ENCODE measurements at regions not wholly inside any gene's neighbourhood (a gene's known extent, or its start where the extent isn't known, plus 50 kb on each side); places are given as distances from the start of the nearest gene placed in this dataset.

DNA sequence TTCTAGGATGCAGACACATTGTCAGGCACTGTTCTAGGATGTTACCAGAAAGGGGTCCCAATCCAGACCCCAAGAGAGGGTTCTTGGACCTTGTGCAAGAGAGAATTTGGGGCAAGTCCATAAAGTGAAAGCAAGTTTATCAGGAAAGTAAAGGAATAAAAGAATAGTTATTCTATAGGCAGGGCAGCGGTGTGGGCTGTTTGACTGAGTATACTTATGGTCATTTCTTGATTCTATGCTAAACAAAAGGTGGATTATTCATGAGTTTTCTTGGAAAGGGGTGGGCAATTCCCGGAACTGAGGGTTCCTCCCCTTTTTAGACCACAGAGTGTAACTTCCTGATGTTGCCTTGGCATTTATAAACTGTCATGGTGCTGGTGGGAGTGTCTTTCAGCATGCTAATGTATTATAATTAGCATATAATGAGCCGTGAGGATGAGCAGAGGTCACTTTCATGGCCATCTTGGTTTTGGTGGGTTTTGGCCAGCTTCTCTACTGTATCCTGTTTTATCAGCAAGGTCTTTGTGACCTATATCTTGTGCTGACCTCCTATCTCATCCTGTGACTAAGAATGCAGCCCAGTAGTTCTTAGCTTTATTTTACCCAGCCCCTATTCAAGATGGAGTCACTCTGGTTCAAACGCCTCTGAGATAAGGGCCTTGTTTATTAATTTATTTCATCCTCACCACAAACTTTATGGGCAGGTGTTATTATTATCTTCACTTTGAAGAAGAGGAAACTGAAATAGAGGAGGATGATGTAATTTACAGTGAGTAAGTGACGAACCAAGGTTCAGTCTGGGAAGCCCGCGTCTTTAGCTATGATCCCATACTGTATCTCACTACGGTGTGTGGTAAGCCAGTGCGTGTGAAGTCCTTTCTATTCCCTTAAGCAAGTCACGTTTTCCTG lies 186.0 kb upstream of the KLF4 start:
- DNase-seq (ENCODE audit: low read depth), result no peak
- in situ Hi-C loops (cut with HindIII; ENCODE audit: low pct_unique_long_range_greater_than_20kb, low sequenced_read_pairs), result no loop called here

DNA sequence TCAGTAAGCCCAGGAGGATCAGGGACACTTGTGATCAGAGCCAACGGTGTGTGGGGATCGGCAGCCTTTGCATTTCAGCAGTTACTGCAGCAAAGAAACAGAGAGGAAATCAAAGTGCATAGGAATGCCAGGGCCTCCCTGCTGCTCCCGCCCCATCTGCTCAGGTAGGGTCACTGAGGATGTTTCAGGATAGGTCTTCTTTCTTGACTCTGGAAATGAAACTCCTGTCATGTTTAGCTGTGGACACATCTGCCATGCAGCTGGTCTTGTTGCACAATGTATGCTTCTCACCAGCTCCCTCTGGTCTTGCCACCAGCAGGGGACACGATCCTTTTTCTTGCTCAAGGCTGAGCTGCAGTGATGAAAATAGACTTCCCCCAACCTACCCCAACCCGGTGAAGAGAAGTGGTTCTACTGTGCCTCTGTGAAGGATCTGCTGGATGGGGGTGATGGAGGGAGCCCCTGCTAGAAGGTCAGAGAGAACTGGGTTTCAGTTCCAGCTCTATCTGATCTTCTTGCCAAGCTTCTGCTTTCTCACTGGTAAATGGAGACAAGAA lies 185.2 kb upstream of the KLF4 start:
- in situ Hi-C loops (cut with HindIII; ENCODE audit: low pct_unique_long_range_greater_than_20kb, low sequenced_read_pairs), result no loop called here
- no peak for DNase-seq (ENCODE audit: low read depth)

DNA sequence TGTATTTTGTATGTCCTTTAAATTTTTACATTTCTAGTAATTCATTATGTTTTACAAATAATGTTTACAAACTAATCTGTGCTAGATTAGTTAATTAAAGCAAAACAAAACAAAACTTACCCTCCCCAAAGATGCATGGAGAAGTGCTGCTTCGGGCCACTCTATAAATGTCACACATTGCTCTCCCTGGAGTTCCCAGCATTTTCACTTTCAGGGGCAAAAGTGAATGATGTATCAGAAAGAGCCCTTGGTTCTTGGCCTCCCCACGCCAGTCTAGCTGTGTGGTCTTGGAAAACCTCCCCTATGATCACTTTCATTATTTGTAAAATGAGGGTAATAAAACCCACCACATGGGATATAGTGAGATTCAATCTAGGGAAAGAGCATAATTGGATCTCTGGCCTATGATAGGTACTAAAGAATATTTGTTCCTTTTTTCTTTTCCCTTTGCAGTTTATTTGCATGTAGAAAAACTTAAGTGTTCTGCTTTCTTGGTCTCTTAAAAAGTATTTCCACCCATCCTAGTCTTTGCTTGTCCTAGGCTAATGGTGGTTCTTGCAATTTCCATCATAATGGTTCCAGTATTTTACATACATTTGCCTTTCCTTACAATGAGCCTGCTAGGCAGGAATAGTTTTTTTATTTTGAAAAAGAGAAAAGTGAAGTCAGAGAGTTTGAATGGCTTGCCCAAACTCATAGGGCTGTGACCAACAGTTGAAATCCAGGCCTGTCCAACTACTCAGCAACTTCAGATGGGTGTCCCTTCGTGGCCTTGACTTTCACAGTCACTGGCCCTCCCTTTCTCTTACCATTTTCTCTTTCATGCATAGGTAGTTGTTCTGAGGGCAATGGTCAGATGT lies 184.5 kb upstream of the KLF4 start:
- DNase-seq (ENCODE audit: low read depth), result no peak
- in situ Hi-C loops (cut with HindIII; ENCODE audit: low pct_unique_long_range_greater_than_20kb, low sequenced_read_pairs), result no loop called here

DNA sequence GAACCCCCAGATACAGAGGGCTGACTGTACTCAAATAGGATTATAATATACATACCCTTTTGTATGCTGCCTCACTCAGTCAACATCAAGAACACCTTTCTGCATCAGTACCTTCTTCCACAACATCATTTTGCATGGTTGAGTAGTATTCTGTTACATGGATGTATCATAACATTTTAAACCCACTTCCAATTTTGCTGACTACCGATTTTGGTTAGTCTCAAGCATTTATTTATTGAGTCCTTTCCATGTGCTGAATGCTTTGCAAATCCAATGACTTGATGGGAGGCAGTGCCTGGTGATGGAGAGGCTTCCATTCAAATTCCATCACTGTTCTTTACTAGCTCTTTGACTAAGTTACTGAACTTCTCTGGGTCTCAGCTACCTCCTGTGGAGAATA lies 182.0 kb upstream of the KLF4 start:
- DNase-seq (ENCODE audit: low read depth), result no peak
- in situ Hi-C loops (cut with HindIII; ENCODE audit: low pct_unique_long_range_greater_than_20kb, low sequenced_read_pairs), result no loop called here

DNA sequence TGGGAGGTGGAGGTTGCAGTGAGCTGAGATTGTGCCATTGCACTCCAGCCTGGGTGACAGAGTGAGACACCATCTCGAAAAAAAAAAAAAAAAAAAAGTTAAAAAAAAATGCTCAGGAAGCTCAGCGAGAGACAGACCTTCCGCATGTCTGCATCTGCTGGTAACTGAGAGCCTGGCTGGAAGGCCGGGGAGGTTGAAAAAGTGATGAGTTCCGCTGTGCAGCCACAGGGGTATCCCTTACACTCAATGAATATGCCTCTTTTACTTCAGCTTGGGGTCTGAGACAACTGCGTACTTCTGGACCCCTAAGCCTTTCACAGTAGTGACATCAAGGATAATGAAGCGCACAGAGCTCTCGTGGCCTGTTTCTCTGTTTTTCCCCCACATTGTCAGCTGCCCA lies 179.9 kb upstream of the KLF4 start:
- in situ Hi-C loops (cut with HindIII; ENCODE audit: low pct_unique_long_range_greater_than_20kb, low sequenced_read_pairs), result no loop called here

DNA sequence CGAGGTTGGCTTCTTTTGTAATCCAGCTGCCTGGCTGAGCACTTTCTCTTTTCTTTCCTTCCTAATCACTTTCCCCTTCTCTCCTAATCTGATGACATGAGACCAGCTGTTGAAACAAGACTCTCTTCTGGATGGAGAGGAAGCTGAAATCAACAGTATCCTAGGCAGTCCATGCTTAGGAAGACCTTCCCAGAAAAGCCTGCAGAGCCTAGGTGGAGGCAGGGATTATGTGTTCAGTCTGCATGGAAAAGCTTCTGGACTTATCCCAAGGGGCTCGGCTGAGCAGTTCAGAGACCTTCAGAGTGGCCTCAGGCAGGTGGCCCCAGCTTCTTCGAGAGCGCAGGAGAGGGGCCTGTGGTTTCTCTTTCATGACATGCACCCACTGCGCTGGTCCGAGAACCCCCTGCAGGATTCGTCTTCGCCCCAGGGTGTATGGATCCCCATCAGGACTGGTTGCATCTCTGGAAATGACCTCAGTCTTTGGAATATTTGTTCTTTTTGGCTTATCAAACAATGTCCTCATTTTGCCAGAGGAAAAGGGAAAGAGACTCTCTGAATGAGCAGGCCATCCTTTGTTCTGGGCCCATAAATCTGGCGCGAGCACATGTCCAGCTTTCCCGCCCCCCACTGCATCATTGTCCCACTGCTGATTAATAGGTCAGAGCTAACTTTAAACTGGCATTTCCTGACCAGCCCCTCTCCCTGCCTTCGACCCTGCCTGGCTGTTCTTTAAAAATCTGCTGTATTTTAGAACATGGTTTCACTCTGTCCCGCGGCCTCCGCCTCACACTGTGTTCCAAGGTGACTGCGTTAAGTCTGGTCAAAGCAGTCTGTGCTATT lies 177.9 kb upstream of the KLF4 start:
- in situ Hi-C loops (cut with HindIII; ENCODE audit: low pct_unique_long_range_greater_than_20kb, low sequenced_read_pairs), result no loop called here
- no peak for DNase-seq (ENCODE audit: low read depth)

More for the DNA sequence above, 179.9 kb upstream of the KLF4 start:
- DNase-seq (ENCODE audit: low read depth), result no peak

DNA sequence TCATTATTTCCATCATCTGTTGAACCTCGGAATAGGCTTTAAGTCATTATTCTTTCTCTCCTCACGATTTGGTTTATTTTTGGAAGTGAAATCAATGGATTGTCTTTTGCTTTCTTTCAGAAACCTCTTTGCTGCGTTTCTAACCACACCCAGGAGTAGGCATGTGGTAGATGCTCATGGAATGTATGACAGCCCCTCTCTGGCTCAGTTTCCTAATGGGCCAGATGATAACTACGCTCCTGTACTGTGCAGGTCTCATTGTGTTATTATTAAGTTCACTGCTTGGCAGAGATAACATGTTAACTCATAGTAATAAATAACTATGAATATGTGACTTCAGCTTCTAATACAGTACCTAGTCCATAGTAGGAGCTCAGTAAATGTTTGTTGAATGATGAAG lies 175.5 kb upstream of the KLF4 start:
- in situ Hi-C loops (cut with HindIII; ENCODE audit: low pct_unique_long_range_greater_than_20kb, low sequenced_read_pairs), result no loop called here
- DNase-seq (ENCODE audit: low read depth), result no peak

DNA sequence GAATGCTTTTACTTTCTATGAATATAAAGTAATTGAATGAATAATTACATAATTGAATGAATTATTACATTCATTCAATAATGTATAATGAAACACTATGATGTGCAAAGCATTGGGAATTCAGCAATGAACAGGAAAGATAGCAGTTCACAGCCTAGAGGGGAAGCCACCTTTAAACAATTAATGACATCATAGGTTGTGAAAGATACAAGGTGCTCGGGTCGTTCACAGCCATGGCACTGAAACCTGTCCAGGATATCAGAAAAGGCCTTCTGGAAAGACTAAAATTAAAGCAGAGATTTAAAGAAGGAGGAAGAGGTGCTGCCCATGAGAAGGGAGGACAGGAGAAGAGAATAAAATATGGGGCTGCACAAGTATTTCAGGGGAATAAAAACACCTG lies 171.4 kb upstream of the KLF4 start:
- no peak for DNase-seq (ENCODE audit: low read depth)
- in situ Hi-C loops (cut with HindIII; ENCODE audit: low pct_unique_long_range_greater_than_20kb, low sequenced_read_pairs), result no loop called here

DNA sequence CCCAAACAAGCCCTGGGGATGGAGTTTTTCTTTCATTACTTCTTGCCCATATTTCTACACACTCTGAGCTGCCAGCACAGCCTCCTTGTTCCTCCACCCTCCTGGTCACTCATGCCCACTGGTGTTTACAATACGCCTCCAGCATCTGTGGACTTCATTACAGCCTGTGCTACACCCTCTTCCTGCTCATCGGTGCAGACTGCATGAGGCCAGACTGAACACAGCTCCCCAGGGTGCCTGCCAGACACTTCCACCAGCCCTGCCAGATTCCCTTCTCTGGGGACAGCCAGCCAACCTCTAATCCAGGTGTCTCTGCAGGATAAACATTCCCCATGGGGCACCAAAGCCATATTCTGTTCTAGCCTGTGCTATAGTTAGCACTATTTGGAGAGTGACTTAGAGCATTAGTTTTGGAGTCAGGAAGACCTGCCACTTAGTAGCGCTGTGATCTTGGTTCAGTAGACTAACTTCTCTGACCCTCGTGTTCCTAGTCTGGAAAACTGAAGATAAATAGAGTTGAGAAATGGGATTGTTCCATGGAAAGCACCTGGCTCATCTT lies 163.8 kb upstream of the KLF4 start:
- in situ Hi-C loops (cut with HindIII; ENCODE audit: low pct_unique_long_range_greater_than_20kb, low sequenced_read_pairs), result no loop called here

DNA sequence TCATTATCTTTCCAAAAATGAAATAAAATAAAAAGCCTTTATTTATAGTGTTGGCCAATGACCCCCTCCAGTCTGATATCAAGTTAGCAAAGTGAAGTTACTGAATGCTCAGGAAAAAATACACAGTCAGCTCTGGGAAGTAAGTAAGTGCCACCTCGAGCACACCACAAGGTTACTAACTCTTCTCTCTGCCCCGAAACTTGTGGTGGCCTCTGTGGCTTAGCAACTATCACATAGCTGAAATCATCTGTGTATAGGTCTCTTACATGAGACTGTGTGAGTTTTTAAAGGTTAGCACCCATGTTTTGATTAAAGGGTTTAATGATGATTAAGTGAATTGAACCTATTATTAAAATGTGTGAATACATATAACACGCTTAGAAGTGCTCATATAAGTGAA lies 161.4 kb upstream of the KLF4 start:
- in situ Hi-C loops (cut with HindIII; ENCODE audit: low pct_unique_long_range_greater_than_20kb, low sequenced_read_pairs), result no loop called here
- no peak for DNase-seq (ENCODE audit: low read depth)

More for the DNA sequence above, 163.8 kb upstream of the KLF4 start:
- no peak for DNase-seq (ENCODE audit: low read depth)

DNA sequence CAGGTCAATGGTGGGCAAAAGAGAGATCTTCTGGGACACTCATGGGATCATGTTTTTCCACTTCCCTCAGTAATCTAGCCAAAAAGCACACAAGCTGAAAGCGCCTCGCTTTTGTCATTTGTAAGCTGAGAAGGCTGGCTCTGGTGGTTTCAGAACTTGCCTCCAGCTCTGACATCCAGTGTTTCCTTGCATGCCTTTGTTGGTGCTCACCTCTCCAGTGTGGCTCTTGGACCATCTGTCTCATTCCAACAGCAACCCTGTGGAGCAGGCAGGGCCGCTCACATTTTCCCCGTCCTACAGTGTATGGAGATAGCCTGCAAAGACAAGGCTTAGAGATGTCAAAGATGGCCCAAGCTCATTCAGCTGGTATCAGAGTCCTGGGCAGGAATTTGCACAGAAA lies 160.8 kb upstream of the KLF4 start:
- in situ Hi-C loops (cut with HindIII; ENCODE audit: low pct_unique_long_range_greater_than_20kb, low sequenced_read_pairs), result no loop called here
- no peak for DNase-seq (ENCODE audit: low read depth)

DNA sequence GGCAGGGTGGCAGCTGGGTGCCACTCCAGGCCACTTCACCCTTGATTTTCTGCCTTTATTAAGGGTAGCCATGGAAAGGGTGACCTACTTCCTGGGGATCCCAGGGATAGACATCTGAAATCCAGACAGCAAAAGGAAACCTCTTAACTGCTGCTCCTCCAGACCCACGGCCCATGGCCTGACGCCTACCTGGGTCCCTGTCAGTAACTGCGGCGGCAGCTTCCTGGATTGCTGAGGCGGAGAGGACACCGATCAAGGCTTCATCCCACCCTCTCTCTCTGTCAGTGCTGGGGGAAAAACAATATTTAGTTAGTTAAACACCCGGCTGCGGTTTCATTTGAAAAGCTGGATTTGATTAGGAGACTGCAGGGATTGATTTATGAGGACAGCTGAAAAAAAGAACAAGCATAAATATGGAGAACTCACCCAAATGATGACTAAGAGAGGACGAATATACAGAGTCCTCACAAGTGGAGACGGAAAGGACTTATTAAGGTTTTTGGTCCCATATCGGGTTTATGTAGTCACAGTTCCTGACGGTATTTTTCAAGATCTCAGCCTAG lies 158.7 kb upstream of the KLF4 start:
- DNase-seq (ENCODE audit: low read depth), result no peak
- in situ Hi-C loops (cut with HindIII; ENCODE audit: low pct_unique_long_range_greater_than_20kb, low sequenced_read_pairs), result no loop called here

DNA sequence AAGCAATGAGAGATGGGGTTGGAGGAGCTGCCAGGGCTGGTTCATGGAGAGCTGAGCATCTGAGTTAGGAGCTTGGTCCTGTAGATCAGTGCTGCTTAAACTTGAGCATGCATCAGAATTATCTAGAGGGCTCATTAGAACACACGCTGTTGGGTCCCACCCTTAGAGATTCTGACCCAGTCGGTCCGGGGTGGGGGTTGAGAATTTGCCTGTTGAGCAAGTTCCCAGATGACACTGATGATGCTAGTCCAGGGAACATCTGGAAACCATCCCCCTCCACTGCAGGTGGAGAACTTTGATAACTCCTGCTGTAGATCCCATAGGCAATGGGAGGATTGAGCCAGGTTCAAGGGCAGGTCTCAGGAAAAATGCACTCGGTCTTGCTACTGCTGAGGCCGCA lies 158.0 kb upstream of the KLF4 start:
- no peak for DNase-seq (ENCODE audit: low read depth)
- in situ Hi-C loops (cut with HindIII; ENCODE audit: low pct_unique_long_range_greater_than_20kb, low sequenced_read_pairs), result no loop called here

DNA sequence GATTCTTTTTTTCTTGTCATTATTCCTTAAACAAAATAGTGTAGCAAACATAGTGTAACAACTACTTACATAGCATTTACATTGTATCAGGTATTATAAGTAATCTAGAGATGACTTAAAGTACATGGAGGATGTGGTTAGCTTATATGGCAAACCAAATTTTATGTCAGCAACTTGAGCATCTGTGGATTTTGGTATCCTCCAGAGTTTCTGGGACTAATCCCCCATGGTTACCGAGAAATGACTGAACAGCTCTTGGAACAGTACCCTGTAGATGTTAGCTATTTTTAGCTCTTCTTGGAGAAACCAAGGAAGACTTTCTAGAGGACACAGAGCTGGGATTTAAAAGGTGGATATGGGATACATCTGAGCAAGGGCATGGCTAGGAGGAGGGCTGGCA lies 157.6 kb upstream of the KLF4 start:
- in situ Hi-C loops (cut with HindIII; ENCODE audit: low pct_unique_long_range_greater_than_20kb, low sequenced_read_pairs), result no loop called here
- DNase-seq (ENCODE audit: low read depth), result no peak

DNA sequence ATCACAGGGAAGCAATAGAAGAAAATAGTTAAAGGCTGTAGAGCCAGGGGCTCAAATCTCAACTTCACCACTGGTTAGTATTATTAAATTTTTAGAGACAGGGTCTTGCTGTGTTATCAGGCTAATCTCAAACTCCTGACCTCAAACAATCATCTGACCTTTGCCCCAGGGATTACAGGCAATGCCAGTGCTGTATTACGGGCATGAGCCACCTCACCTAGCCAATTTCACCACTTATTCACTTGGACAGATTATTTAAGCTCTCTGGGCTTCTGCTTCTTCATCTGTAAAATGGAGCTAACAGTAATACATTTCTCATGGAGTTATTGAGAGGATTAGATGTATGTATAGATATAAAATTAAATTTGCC lies 155.9 kb upstream of the KLF4 start:
- DNase-seq (ENCODE audit: low read depth), result no peak
- in situ Hi-C loops (cut with HindIII; ENCODE audit: low pct_unique_long_range_greater_than_20kb, low sequenced_read_pairs), result no loop called here

DNA sequence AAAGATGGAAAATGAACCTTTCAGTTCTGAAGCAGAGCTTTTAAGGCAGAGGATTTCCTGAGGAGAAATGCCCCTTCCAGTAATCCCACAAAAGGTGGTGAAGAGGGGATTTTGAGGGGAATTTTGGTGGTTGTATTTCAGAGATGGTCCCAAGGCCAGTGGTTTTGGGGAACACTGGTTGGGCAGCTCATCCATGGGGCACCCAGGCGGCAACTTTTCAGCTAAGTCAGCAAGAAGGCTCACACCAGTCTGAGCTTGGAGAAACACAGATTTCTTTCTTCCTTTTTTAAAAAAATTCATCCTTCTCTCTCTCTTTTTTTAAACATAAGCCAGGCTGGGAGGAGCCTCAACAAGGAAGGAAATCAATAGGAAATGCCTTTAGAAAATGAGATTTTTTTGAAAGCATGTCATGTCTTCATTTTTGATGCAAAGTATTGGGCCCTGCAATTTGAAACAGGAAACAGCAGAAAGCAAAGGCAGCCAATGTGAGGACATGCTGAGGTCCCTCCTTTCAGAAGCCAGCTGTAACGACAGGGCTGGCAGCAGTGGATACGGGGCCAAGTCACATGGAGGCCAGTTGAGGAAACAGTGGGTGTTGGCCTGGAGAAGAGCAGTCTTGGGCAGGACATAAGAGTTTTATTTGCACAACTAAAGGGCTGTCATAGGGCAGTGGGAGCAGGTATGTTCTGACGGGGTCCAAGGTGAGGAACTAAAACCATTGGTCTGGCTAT lies 155.3 kb upstream of the KLF4 start:
- no peak for DNase-seq (ENCODE audit: low read depth)
- in situ Hi-C loops (cut with HindIII; ENCODE audit: low pct_unique_long_range_greater_than_20kb, low sequenced_read_pairs), result no loop called here

DNA sequence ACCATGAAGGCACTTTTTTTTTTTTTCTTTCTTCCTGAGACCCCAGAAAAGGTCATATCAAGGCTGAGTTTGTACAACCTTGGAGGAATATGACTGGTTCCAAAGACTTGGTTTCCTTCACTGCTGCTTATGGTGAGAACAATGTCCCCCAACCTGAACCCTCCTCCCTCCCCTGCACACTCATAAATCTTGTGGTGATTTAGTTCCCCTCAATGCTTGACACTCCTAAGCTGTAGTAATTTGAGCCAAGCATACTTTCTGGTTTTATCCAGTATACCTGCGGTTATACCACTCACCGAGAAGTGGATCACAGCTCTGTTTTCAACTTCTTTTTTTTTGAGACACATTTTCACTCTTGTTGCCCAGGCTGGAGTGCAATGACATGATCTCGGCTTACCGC lies 149.9 kb upstream of the KLF4 start:
- in situ Hi-C loops (cut with HindIII; ENCODE audit: low pct_unique_long_range_greater_than_20kb, low sequenced_read_pairs), result no loop called here
- DNase-seq (ENCODE audit: low read depth), result no peak

Data from Caki2 (cell line).